SKM-1 (cell line): ENCODE measurements at regions not wholly inside any gene's neighbourhood (a gene's known extent, or its start where the extent isn't known, plus 50 kb on each side); places are given as distances from the start of the nearest gene placed in this dataset.

Source experiments
- DNase-seq: peaks from one replicate; lab custom pipeline; 2025; ENCODE audit not compliant: unreplicated experiment; lab: John Stamatoyannopoulos, UW

DNA sequence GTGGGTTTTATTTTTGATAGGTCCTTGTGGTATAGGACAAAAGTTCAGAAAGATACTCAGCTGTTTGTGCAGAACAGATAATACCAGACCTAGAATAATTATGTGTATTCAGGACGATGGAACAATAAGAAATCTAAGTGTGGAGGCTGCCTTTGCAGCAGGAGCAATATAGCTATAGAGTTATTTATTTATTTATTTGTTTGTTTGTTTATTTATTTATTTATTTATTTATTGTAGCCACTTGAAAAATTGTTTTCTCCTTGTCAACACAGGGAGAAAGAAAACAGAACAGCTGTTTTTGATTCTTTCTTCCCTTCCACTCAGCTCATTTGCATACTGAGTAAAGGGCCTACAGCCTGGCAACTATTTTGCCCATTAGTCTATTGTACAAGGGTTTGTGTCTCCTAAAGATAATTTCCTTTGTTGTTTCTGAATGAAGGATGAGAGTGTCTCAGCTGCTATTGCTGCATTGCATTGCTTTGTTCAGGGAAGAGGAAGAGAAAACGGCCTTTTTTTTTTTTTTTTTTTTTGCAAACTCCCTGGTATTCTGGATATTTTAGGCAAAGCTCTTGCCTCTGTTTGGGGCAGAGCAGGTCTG, 56.0 kb upstream of the ESX1 start:
- DNase-seq = no peak

DNA sequence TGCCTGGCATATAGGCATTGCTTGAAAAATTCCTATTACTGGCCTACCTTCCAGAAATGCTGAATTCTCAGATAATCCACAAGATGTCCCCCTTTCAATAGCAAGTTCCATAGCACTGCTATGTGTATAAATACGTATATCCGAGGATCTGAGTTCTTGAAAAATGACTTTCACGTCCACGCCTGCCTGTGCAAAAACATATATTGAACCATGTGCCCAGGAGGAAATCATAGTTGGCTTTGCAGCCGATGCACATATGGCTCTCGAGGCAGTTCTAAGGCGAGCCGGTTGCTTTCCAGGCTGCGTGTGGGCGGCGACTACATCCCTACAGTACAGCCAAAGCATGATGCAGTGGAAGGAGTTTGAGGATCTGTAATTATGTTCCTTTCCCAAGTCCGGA, 55.4 kb upstream of the ESX1 start:
- no peak for DNase-seq

DNA sequence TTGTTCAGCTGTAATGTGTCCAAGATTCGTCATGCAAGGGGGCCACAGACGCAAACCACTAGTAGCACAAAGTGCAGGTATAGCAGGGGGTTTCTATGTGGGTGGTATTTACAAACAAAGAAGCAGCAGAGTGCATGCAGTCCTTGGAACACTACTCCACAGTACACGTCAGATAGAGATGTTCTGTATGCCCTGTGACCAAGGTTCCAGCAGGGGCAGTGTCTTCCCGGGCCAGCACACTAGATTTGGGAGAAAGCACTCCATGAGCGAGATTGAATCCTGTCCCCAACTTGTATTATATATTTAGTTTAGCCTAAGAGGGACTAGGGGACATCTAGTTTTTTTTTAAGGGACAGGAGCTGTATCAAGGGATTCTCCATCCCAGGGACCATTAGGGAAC, 54.4 kb upstream of the ESX1 start:
- DNase-seq = no peak

DNA sequence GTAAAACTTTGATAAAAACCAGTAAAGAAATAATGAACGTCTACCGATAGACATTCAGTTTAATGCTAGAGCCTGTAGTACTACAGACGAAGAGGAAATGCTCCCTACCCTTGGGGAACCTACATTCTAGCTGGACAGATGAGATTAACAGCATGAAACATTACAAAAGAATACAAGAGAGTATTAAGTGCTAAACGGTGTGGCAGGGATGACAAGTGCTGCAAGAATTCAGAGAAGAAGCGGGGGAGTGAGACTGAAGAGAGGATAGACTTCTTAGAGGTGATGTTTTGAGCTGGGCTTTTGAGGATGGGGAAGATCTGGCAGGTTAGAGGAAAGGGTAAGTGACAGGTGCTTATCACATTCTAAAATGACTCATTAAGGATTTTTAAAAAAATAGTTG, 52.6 kb upstream of the ESX1 start:
- DNase-seq = no peak

DNA sequence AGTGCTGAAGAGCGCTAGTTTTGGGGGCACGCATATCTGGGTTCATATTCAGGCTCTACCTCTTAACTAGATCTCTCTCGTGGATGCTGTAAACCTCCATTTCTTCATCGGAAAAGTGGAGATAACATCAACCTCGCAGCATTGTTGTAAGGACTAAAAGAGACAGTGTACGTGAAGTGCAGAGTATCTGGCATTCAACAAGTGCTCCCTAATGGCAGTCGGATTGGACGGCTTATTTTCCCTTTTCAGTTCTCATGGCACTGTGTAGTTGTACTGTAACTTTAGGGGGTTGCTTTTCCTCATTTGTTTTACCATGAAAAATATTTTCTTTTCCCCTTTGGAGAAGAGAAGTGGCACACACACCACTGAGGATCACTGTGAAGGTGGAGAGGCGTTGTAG, 51.4 kb upstream of the ESX1 start:
- DNase-seq = no peak
